NCI-H2196 (cell line): ENCODE measurements at regions not wholly inside any gene's neighbourhood (a gene's known extent, or its start where the extent isn't known, plus 50 kb on each side); places are given as distances from the start of the nearest gene placed in this dataset.

ENCODE experiments used
- DNase-seq: peaks from one replicate; lab custom pipeline; 2025; ENCODE audit not compliant: unreplicated experiment; lab: John Stamatoyannopoulos, UW

DNA sequence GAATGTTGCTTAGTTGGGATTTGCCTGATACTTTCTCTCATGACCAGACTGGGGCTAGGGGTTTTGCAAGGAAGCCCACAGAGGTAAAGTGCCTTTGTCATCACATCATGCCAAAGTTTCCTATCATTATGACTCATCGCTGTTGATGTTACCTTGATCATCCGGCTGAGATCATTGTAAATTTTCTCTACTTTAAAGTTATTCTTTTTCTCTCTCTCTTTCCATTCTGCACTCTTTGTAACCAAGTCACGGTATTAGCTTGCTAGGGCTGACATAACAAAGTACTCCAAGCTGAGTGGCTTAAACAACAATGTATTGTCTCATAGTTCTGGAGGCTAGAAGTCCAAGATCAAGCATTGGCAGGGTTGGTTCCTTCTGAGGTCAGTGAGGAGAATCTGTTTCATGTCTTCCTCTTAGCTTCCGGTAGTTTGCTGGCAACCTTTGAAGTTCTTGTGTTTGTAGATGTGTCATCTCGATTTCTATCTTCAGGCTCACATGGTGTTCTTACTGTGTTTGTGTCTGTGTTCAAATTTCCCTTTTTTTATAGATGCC is 113.0 kb downstream of the DTHD1 start:
- no peak for DNase-seq

DNA sequence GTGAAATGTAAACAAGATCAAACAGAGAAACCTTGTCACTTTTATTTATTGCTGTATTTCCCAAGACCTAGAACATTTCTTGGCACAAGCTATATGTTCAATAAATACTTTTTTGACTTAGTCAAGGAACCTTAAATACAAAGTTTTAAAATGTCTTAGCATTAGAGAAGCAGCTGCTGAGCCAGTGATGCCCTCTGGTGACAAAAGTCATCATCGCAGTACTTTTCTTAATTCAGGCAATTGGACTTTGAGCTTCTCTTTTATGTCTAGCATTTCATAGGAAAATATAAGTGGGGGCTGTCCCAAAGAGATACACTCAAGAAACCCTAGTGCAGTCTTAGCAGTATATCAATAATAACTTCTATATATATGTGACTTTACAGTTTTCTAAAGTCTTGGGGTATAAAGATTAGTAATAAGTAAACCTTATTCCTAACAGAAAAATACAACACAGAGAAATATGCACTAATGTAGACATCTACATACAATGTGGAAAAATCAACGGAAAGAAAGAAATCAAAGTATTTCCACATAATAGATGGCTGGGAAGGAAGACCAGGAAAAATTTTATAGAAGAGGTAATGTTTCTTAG is 118.4 kb downstream of the DTHD1 start:
- DNase-seq, result no peak

DNA sequence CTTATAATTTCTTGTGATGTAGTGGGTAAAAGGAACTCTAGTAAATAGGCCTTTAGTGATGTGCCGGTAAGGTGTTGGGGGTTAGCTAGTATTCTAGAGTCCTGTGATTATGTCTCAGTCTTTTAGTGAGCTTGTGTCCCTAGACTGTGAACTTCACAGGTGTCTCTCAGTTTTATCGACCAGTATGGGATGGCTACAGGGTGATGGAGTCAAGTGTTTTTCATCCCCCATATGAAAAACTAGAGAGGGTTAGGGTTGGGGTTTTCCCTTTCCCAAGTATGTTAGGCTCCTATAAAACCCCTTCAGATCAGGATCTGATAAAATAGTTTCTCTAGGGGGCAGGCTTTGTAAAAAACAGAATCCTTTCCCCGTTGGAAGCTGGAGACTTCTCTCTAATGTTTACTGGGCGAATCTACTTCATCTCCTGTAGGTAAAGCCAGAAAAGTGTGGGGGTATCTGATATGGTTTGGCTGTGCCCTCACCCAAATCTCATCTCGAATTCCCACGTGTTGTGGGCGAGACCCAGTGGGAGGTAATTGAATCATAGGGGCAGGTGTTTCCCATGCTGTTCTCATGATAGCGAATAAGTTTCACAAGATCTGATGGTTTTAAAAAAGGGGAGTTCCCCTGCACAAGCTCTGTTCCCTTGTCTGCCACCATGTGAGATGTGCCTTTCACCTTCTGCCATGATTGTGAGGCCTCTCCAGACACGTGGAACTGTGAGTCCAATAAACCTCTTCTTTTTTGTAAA is 120.8 kb downstream of the DTHD1 start:
- DNase-seq, result no peak

DNA sequence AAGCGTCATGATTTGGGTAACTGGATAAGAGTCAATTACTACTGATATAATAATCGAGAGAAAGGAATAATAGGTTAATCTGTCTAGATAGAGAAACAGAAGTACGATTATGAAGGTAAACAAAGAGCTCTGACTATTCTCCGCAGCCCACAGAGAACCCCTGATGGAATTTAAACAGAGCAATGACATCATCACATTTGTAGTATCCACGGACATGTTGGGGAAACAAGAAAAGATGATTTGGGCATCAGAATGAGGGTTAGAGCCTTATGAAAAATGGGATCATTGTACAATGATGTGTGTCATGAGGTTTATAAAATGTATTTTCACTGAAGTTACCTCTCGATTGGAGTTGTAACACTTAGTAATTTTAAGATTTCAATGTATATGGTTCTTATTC is 129.9 kb downstream of the DTHD1 start:
- DNase-seq, result no peak

DNA sequence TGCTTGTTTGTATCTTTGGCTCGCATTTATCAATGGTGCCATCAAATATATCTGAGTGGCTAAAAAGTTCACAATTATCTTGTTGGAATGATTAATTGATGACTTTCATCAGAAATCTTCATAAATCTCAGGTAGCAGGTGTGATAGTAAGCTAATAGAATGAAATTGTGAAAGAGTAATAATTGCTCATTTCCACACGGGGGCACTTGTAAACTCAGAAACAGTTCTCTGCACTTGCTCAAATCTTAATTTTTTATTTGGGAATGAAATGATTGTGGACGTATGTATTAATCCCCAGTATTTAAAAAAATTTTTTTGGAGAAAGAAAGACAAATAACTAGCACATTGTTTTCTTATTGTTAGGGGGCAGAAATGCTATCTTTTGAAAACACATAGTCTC is 132.8 kb downstream of the DTHD1 start:
- DNase-seq, result no peak

DNA sequence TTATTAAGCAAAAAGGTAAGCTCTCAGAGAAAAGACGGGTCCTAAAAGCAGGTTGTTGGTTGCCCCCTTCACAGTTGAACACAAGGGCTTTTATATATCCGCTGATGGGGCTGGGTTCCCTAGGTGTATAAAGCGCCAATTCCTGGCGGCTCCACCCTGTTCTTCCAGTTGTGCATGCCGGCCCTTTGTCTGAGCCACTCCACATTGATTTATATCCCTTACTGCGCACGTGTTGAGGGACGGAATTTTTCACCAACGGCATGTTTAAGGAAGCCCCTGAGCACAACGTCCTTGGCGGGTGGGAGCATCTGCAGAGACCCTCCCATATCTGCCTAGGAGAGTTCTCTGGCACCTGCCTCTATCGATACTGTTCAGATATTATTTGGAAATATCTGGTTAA is 135.7 kb downstream of the DTHD1 start:
- DNase-seq, result no peak

DNA sequence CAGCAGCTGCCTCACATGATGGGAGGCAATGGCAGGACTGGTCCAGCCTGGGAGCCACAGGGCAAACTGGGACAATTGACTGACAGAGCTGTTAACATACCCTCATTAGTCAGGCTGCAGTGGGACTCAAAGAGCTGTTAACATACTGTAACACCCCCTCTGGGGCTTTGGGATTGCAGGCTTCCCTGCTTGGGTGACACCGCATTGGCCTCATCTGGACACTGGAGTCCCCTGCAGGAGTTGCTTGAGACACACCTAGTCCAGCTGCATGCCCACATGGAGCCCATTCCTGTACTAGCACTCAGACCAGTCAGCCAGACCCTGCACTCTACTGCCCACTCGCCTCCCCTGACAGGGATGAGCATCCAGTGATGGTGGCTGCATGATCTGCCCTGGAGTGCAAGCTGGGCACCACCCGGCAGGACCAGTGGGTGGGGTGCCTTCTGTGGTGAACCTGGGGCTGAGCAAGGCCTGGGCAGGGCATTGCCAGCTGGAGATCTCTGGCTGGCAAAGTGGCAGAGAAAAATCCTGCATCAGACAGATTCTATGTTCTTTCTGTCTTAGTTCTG is 138.8 kb downstream of the DTHD1 start:
- no peak for DNase-seq

DNA sequence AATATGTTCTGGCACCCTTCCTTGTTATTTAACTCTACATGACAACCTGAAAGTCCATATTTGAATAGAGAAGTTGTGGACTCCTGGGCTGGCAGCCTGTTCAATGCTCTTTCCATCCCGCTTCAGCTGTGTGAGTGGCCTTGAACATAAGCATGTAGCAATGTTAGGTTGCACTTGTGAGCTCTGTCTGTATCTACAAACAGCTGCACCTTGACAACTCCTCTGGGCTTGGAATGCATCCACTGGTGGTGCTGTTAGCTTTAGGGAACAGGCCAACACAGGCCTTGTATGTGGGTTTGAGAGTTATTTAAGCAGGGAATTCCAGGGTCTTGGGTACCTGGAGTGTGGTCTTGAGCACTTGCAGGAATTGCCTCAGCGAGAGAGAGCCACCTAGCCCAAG is 141.2 kb downstream of the DTHD1 start:
- no peak for DNase-seq

DNA sequence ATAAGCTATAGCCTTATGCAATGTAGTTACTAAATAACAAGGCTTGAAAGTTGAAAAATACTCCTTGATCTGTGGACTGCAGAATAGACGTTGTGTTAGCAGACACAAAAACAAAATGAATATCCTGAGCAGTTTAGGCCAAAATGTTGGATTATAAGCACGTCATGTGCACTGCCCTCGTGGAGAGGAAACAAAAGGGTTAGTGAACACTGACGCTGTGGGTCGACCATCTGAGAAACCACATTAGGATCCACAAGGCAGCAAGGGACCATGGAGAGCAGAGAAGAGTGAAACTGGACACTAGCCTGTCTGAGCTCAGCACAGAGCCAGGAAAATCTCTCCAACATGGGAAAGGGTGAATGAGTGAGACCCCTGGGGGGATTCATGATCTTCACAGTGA is 145.3 kb downstream of the DTHD1 start:
- no peak for DNase-seq

DNA sequence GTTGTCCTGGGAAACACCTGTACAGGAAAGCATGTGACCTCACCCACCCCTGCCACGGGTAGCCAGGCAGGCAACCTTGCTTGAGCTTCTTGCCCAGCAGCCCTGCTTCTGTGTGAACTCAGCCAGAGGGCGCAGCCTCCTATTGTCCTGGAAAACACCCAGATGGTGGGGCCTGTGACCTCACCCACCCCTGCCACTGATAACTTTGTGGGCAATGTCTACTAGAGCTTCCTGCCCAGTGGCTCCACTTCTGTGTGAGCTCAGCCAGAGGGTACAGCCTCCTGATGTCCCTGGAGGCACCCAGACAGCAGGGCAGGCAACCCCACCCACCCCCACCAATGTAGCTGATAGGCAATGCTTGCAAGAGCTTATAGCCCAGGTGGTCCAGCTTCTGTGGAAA is 146.3 kb downstream of the DTHD1 start:
- no peak for DNase-seq

DNA sequence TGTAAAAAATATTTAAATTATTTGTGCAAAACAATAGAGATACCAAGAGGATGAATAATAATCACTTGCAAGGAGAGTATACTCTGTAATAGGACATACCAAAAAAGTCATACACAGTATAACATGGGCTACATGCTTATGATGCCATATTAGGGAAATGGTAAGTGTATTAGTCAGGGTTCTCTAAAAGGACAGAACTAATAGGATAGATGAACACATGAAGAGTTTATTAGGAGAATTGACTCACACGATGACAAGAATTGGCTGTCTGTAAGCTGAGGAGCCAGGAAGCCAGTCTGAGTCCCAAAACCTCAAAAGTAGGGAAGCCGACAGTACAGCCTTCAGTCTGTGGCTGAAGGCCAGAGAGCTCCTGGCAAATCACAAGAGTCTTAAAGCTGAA is 151.2 kb downstream of the DTHD1 start:
- no peak for DNase-seq

DNA sequence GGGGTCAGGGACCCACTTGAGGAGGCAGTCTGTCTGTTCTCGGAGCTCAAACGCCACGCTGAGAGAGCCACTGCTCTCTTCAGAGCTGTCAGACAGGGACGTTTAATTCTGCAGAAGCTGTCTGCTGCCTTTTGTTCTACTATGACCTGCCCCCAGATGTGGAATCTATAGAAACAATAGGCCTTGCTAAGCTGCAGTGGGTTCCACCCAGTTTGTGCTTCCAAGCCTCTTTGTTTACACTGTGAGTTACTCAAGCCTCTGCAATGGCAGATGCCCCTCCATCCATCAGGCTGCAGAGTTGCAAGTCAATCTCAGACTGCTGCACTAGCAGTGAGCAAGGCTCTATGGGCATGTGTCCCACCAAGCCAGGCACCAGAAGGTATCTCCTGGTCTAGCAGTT is 158.1 kb downstream of the DTHD1 start:
- no peak for DNase-seq

DNA sequence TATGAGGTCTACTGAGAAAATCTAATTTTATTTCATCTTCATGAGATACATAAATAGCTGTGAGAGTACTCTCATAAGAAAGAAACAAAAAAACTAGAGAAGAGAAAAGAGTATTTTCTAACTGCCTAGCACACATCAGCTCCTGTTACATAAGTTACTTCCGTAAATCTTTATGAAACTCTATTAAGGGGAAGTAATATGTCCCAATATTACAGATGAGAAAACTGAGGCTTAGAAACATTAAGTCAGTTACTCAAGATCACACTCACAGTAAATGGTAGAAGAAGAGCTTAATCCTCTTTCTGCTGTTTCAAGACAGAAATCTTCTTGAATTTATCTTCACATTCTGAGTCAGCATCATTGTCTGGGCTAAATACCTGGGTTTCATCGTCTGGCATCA is 164.1 kb downstream of the DTHD1 start:
- no peak for DNase-seq

DNA sequence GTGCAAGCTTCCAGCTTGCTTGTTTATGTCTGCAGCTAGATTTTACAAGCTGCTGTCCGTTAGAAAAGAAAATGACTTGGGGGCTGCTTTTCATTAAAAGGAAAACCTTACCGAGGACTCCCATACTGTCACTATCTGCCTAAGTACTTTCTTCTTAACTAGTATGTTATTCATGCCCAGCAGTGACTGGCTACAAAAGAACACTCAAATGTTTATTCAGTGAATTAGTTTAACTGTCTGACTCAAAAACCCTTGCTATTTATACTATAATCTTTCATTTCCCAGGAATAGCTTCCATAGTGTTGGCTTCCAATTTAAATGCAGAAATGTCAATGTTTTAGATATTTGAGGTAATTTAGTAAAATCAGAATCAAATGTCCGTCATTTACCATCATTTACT is 164.9 kb downstream of the DTHD1 start:
- no peak for DNase-seq

DNA sequence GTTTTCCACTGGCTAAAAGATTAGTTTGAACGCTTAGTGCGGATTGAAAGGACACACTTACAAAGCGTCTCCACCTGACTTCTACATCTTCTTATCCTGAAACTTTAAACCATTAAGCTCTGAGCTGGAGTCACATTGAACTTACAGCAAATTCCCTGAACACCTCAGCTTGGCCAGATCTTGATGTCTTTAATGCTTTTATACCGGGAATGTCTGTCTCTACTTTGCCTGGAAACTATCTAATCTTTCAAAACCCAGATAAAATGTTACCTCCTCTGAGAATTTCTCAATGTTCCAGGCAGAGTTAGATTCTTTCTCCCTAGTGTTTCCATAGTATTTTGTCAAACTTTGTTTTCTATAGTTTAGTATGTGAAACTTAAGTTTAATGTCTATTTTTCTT is 179.9 kb downstream of the DTHD1 start:
- DNase-seq, result no peak

DNA sequence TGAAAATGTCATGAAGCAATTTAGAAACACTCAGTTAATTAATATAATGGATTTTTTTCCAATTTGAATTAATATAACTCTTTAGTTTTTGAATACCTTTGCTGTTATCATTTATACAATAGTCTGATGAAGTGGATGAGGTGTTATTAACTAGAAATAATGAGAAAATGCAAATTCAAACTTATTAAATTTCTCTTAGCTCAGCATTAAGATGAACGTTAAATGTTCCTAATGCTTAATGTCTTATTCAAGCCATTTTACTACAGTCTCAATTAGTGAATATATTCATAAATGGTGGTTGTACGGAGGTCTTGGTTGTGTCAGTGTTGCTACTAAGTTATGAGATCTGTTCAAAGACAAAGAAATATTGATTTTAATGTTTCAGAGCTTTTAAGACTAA is 186.3 kb downstream of the DTHD1 start:
- no peak for DNase-seq

DNA sequence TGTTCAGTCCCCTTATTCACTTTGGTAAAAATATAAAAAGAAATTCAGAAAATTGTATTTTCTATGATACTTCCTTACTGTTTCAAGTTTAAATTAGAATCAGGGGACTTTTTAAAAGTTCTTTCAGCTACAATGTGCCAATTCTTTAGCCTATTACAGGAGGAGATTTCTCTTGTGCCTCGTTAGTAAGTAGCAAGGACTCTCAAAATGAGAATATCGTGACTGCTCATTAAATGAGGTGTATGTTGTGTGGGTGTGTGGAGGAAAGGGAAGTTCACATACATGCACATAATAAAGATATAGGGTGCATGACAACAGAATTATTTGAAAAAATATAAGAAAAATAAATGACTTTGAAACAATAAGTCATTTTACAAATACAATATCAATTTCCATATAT is 190.5 kb downstream of the DTHD1 start:
- DNase-seq, result no peak

DNA sequence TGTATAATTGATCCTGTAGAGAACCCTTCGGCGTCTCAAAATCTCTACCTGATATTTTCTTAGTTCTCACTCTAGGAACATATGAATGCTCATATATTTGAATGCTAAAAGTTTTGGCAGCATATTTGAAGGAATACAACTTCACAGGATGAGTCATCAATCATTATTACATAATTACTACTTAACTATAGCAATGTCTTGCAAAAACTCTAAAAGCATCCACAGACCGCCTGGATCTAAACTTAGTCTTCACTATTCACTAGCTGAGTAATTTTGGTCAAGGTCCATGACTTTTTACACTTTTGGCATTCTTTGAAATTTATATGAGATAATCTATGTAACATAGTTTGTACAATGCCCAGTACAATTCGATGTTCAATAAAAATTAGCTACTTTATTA is 194.7 kb downstream of the DTHD1 start:
- DNase-seq, result no peak

DNA sequence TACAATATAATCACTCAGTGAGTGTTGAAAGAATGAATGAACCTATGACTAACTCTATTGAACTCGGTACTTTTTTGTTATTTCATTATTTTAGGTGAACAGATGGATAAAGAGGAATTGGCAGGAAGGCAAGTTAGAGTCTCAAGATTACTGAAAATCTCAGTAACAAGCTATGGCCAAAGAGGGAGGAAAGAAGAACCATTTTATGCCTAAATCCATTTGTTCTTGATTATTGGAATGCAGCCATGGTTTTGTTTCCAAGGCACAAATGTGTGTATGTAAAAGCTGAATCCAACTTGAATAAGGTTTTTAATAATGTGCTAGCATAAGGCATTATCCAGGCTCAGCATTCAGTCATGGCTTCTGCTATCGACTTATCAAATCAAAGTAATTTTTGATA is 196.4 kb downstream of the DTHD1 start:
- DNase-seq, result no peak

DNA sequence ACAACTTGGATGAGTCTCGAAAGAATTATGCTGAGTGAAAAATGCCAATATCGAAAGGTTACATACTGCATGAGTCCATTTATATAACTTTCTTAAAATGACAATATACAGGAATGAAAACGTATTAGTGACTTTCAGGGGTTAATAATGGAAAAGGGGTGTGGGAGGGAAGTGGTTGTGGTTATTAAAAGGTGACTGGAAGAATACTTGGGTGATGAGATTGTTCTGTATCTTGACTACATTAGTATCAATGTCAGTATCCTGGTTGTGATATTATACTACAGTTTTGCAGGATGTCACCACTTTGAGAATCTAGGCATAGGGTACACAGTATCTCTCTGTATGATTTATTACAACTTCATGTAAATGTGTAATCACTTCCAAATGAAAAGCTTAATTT is 204.5 kb downstream of the DTHD1 start:
- no peak for DNase-seq

DNA sequence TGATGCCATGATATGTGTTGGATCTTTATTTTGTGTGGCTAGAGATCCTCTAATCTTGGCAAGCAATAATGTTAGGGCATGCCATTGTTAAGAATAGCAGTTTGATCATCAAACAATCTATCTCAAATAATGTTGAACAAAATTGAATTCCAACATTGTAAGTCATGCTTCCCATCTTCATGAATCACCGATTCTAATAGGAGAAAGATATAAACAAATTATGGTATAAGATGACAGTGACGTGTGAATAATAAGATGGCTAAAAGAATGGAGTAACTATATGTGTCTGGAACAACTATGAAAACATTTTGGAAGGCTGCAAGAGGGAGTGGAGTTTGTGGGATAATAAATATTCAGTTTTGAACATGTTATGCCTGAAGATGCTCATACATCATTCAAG is 208.4 kb downstream of the DTHD1 start:
- DNase-seq, result no peak

DNA sequence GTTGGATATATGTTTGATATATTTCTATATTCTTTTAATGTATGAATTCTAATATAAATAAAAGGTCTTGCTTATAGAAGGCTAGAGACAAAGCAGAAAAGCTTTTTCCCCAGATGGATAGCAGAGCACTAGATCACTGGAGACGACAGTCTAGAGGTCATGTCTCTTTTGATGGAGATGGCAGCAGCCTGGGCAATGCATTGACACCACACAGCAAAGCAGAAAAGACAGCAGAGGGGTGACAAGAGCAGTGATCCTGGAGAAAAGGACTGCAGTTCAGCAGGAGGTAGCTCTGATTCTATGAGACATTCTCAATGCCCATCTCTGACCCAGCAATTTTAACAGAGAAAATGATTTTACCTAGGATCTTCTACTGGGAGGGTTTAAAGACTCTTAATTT is 210.6 kb downstream of the DTHD1 start:
- no peak for DNase-seq

DNA sequence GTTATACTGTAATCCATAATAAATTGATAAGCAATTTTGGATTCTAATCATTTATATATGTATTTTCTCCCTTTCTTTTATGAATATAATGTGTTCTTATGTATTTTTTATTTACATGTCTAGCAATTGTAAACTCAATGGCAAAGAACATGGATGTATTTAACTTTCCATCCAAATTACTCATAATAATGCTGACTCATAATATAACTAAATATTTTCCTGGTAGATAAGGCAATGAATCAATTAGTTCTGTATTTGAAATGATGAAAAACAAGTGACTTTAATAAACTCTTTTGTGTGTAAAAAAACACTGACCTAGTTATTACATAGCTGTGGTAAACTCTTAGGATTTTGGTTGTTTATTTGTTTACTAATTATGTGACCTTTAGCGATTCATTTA is 211.2 kb downstream of the DTHD1 start:
- DNase-seq, result no peak
